Mammary epithelial cell (primary cell): ENCODE measurements at regions not wholly inside any gene's neighbourhood (a gene's known extent, or its start where the extent isn't known, plus 50 kb on each side); places are given as distances from the start of the nearest gene placed in this dataset.

ENCODE experiments used
- CTCF ChIP-seq, 2 donors: IDR thresholded peaks in 1 of 2; conservative IDR thresholded peaks in 1 of 2; 2 replicates each; pipeline ENCODE4 v1.5.1; 2011 to 2012; ENCODE audit warnings: inconsistent platforms in 2 of 2, low read length in 2 of 2, mild to moderate bottlenecking in 2 of 2, control low read depth in 1 of 2, low read depth in 1 of 2; ENCODE audit not compliant: insufficient read depth in 1 of 2; ENCODE audit errors: extremely low read depth in 1 of 2
- EZH2 ChIP-seq: IDR thresholded peaks from 2 replicates; pipeline ENCODE4 v1.6.1; 2012; ENCODE audit warnings: low read length, inconsistent platforms, borderline replicate concordance

DNA sequence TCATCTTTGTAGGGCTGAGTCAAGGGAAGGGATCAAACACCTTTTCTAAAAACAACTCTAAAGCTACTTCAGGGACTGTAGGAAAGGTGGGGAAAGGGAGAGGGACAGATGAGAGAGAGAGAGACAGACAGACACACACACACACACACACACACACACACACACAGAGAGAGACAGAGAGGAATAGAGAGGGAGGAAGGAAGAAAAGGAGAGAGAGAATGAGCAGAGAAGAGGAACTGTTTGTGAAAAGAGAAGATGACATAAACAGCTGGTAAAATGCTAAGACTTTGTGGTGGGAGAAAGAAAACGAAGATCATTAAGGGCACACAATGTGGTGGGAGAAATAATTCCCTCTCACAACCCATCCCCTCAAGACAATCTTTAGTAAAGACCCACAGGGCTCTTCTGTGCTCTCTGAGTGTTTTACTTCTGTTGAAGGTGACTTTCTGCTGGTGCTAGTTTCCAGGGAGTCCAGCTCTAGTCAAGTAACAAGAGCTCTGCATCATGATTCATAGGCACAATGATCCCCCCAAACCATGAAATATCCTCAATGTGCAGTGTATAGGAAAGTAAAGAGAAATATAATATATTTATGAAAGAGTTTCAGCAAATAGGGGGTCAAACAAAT, 77.2 kb upstream of the STK17B start:
- TF ChIP-seq CTCF (conservative IDR thresholded peaks at IDR 0.05 in 1 of 2, IDR thresholded peaks at IDR 0.05 in 1 of 2; ENCODE audit: extremely low read depth in 1 of 2, insufficient read depth in 1 of 2, low read depth in 1 of 2, low read length in 2 of 2) (no peak), EZH2 (no peak)
